Trophoblast cell (in vitro differentiated cells and primary cell): ENCODE measurements at regions not wholly inside any gene's neighbourhood (a gene's known extent, or its start where the extent isn't known, plus 50 kb on each side); places are given as distances from the start of the nearest gene placed in this dataset.
A peak's percentile ranks its signal among the peaks of the same experiment; 100 is the strongest.
"Not testable (repeated sequence)": the region's sequence is repeated elsewhere in the genome, so short reads cannot be mapped to it uniquely, and the experiment has no call there.

Experiments
- DNase-seq, 2 donors: peaks; one replicate each; pipeline ENCODE4 v3.0.0-alpha.2; 2016
- H2AFZ ChIP-seq: 2 replicates; pipeline ENCODE4 v1.6.1; 2013; ENCODE audit warnings: low read length, moderate library complexity, mild to moderate bottlenecking; ENCODE audit not compliant: insufficient read depth, poor library complexity
- H2AK5ac ChIP-seq: 2 replicates; pipeline ENCODE4 v1.6.1; 2013; ENCODE audit warnings: mild to moderate bottlenecking, low read length
- H2BK120ac ChIP-seq: 2 replicates; pipeline ENCODE4 v1.6.1; 2013; ENCODE audit warnings: low read length, mild to moderate bottlenecking, moderate library complexity; ENCODE audit not compliant: insufficient read depth, poor library complexity
- H2BK12ac ChIP-seq: 2 replicates; pipeline ENCODE4 v1.6.1; 2013; ENCODE audit warnings: mild to moderate bottlenecking, low read length, moderate library complexity
- H2BK5ac ChIP-seq: 2 replicates; pipeline ENCODE4 v1.6.1; 2013; ENCODE audit warnings: low read length, low read depth, moderate library complexity, mild to moderate bottlenecking; ENCODE audit not compliant: poor library complexity
- H3K14ac ChIP-seq: 2 replicates; pipeline ENCODE4 v1.6.1; 2013; ENCODE audit warnings: mild to moderate bottlenecking, low read length
- H3K18ac ChIP-seq: 2 replicates; pipeline ENCODE4 v1.6.1; 2013; ENCODE audit warnings: mild to moderate bottlenecking, low read length
- H3K23ac ChIP-seq: 2 replicates; pipeline ENCODE4 v1.6.1; 2013; ENCODE audit warnings: low read length
- H3K27ac ChIP-seq: 2 replicates; pipeline ENCODE4 v1.5.1; 2013; ENCODE audit warnings: low read depth, mild to moderate bottlenecking, inconsistent platforms, low read length, moderate library complexity
- H3K27me3 ChIP-seq: 2 replicates; pipeline ENCODE4 v1.6.1; 2013; ENCODE audit warnings: inconsistent platforms, mild to moderate bottlenecking, low read length, moderate library complexity; ENCODE audit not compliant: insufficient read depth
- H3K36me3 ChIP-seq, 2 experiments: 1 replicate in 1 of 2; 2 replicates in 1 of 2; pipeline ENCODE4 v1.6.1; 2013; ENCODE audit warnings: low read length in 2 of 2, mild to moderate bottlenecking in 2 of 2, moderate library complexity in 1 of 2; ENCODE audit not compliant: insufficient read depth in 2 of 2, control insufficient read depth in 1 of 2
- H3K4ac ChIP-seq: 2 replicates; pipeline ENCODE4 v1.6.1; 2013; ENCODE audit warnings: low read depth, mild to moderate bottlenecking, low read length, moderate library complexity
- H3K4me1 ChIP-seq, 2 experiments: 1 replicate in 1 of 2; 2 replicates in 1 of 2; pipeline ENCODE4 v1.6.1; 2013; ENCODE audit warnings: low read length in 2 of 2, mild to moderate bottlenecking in 2 of 2, moderate library complexity in 1 of 2; ENCODE audit not compliant: insufficient read depth in 2 of 2, control insufficient read depth in 1 of 2
- H3K4me2 ChIP-seq: 2 replicates; pipeline ENCODE4 v1.6.1; 2013; ENCODE audit warnings: inconsistent platforms, mild to moderate bottlenecking, low read length, moderate library complexity
- H3K4me3 ChIP-seq: 2 replicates; pipeline ENCODE4 v1.5.1; 2013; ENCODE audit warnings: mild to moderate bottlenecking, low read depth, low read length, inconsistent platforms
- H3K79me1 ChIP-seq: one replicate; pipeline ENCODE4 v1.6.1; 2013; ENCODE audit warnings: low read length
- H3K79me2 ChIP-seq: 2 replicates; pipeline ENCODE4 v1.6.1; 2013; ENCODE audit warnings: low read length, mild to moderate bottlenecking; ENCODE audit not compliant: control insufficient read depth, insufficient read depth, poor library complexity
- H3K9ac ChIP-seq: 2 replicates; pipeline ENCODE4 v1.6.1; 2013; ENCODE audit warnings: mild to moderate bottlenecking, low read length
- H3K9me3 ChIP-seq: 2 replicates; pipeline ENCODE4 v1.6.1; 2013; ENCODE audit warnings: low read depth, mild to moderate bottlenecking, control low read depth, inconsistent platforms, low read length; ENCODE audit not compliant: insufficient read depth
- H4K12ac ChIP-seq: 2 replicates; pipeline ENCODE4 v1.6.1; 2013; ENCODE audit warnings: low read depth, mild to moderate bottlenecking, low read length, moderate library complexity
- H4K8ac ChIP-seq: 2 replicates; pipeline ENCODE4 v1.6.1; 2013; ENCODE audit warnings: low read depth, mild to moderate bottlenecking, low read length, moderate library complexity
- H4K91ac ChIP-seq: one replicate; pipeline ENCODE4 v1.6.1; 2013; ENCODE audit warnings: low read depth, mild to moderate bottlenecking, low read length, moderate library complexity
- WGBS: extraction: QIAGEN DNeasy Blood & Tissue Kit; methylation state at CpG from one replicate; pipeline ENCODE4 v1.1.7; 2013; ENCODE audit warnings: missing lambda C conversion rate; ENCODE audit not compliant: insufficient read length, insufficient coverage; ENCODE audit errors: extremely low coverage; 5-methylcytosine and 5-hydroxymethylcytosine counted together

DNA sequence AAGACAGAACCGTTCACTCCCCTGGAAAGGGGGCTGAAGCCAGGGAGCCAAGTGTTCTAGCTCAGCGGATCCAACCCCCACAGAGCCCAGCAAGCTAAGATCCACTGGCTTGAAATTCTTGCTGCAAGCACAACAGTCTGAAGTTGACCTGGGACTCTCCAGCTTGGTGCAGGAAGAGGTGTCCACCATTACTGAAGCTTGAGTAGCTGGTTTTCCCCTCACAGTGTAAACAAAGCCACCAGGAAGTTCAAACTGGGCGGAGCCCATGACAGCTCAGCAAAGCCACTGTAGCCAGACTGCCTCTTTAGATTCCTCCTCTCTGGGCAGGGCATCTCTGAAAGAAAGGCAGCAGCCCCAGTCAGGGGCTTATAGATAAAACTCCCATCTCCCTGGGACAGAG lies 132.8 kb upstream of the SPRED1 start:
- H2AFZ ChIP-seq, H4K91ac ChIP-seq, H3K9me3 ChIP-seq, H3K79me2 ChIP-seq, H3K27me3 ChIP-seq, H2BK12ac ChIP-seq, H3K27ac ChIP-seq, H4K12ac ChIP-seq, H2BK120ac ChIP-seq, H2BK5ac ChIP-seq, H3K4ac ChIP-seq, H2AK5ac ChIP-seq, H3K9ac ChIP-seq, H3K14ac ChIP-seq, H3K4me1 ChIP-seq, H4K8ac ChIP-seq, H3K23ac ChIP-seq, H3K4me3 ChIP-seq, H3K79me1 ChIP-seq, H3K36me3 ChIP-seq, DNase-seq, H3K18ac ChIP-seq, H3K4me2 ChIP-seq: not testable (repeated sequence)
- WGBS: no CpG with 5 or more reads among the region's 3 CpGs

DNA sequence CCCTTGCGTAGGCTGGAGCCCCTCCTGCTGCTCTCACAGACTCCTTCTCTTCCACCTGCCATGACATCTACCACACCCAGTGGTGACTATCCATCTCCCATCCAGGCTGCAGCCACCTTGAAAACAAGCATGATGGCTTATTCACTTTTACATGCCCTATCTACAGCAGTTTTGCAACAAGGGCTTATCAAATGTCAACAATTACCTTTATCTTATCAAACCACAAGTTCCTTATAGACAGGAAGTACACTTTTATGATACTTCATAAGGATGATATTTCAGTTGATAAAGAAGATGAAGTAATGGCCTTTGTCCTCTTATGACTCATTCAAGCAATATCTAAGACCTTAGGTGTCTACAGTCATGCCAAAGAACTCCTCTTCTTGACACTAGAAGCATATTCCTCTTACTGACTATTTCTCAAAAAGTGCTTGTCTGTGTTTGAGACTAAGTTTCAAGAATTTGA lies 125.3 kb upstream of the SPRED1 start:
- no peak overlapping the region for H4K12ac ChIP-seq
- H2BK120ac ChIP-seq: no peak overlapping the region
- no peak overlapping the region for H2AFZ ChIP-seq
- no peak overlapping the region for H4K8ac ChIP-seq
- no peaks in the 10 kb centered on the region for H3K4me1 ChIP-seq
- H3K4ac ChIP-seq: no peak overlapping the region
- no peak overlapping the region for H3K4me3 ChIP-seq
- no peaks in the 10 kb centered on the region for H3K36me3 ChIP-seq
- no peak overlapping the region for H3K9ac ChIP-seq
- H3K4me2 ChIP-seq: no peak overlapping the region
- no peaks in the 10 kb centered on the region for H3K79me1 ChIP-seq
- H3K27ac ChIP-seq: no peak overlapping the region
- no peak overlapping the region for H2BK5ac ChIP-seq
- H3K27me3 ChIP-seq: no peaks in the 10 kb centered on the region
- H3K79me2 ChIP-seq: no peaks in the 10 kb centered on the region
- H4K91ac ChIP-seq: no peak overlapping the region
- H2BK12ac ChIP-seq: no peak overlapping the region
- peak in 1 of 2 donors; percentile 58 for DNase-seq
- no peak overlapping the region for H3K14ac ChIP-seq
- WGBS: no CpG with 5 or more reads among the region's 1 CpG
- no peaks in the 10 kb centered on the region for H3K9me3 ChIP-seq
- H3K18ac ChIP-seq: no peak overlapping the region
- no peak overlapping the region for H3K23ac ChIP-seq
- no peak overlapping the region for H2AK5ac ChIP-seq

- no peak overlapping the region for H2BK5ac ChIP-seq
Measured at GRCh38 chr15:38128341-38128781, 124.3 kb upstream of the SPRED1 start.

DNA sequence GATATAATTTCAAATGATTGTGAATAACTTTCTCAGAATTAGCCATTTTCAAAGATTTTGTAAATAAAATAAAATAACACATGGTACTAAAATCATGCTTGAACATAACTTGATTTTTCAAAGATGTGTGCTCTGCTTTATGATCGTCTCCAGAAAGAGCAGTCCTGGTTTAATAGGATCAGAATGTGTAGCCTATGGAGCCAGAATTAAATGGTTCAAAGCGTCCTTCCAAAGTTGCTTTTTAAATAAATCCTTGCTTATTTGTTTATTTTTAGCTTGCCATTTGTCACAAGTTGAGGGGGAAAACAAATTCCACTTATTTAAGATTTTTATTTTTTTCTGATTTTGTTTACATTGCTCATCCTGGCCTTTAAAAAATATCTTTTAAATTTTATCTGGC lies 123.7 kb upstream of the SPRED1 start:
- H3K9me3 ChIP-seq: no peaks in the 10 kb centered on the region

More at GRCh38 chr15:38128341-38128781, 124.3 kb upstream of the SPRED1 start:
- Histone ChIP-seq H4K12ac (no peak overlapping the region), H3K4me3 (no peak overlapping the region), H3K9ac (no peak overlapping the region), H3K27ac (no peak overlapping the region), H2BK120ac (no peak overlapping the region), H3K27me3 (no peaks in the 10 kb centered on the region), H3K4ac (no peak overlapping the region), H2AK5ac (no peak overlapping the region), H3K23ac (no peak overlapping the region), H2BK12ac (no peak overlapping the region), H3K14ac (no peak overlapping the region), H3K9me3 (no peaks in the 10 kb centered on the region), H3K4me1 (no peaks in the 10 kb centered on the region), H2AFZ (no peak overlapping the region), H3K79me1 (no peaks in the 10 kb centered on the region), H4K91ac (no peak overlapping the region), H3K18ac (no peak overlapping the region), H3K4me2 (no peak overlapping the region), H3K79me2 (no peaks in the 10 kb centered on the region), H4K8ac (no peak overlapping the region), H3K36me3 (no peaks in the 10 kb centered on the region)
- peak in 1 of 2 donors; percentile 19 for DNase-seq
- no CpG with 5 or more reads among the region's 3 CpGs for WGBS

More for the DNA sequence above, 123.7 kb upstream of the SPRED1 start:
- no peak overlapping the region for H3K18ac ChIP-seq
- no peaks in the 10 kb centered on the region for H3K36me3 ChIP-seq
- no peak overlapping the region for H3K14ac ChIP-seq
- H2BK12ac ChIP-seq: no peak overlapping the region
- no peaks in the 10 kb centered on the region for H3K79me2 ChIP-seq
- no peak overlapping the region for H4K91ac ChIP-seq
- H2AFZ ChIP-seq: no peak overlapping the region
- H3K4me1 ChIP-seq: no peaks in the 10 kb centered on the region
- no peak overlapping the region for H3K4ac ChIP-seq
- H4K12ac ChIP-seq: no peak overlapping the region
- no peak overlapping the region for H2AK5ac ChIP-seq
- H3K4me3 ChIP-seq: no peak overlapping the region
- H3K27ac ChIP-seq: no peak overlapping the region
- no peaks in the 10 kb centered on the region for H3K79me1 ChIP-seq
- no peak overlapping the region for H3K4me2 ChIP-seq
- no peak overlapping the region for H2BK120ac ChIP-seq
- no CpG with 5 or more reads among the region's 2 CpGs for WGBS
- no peak overlapping the region for H4K8ac ChIP-seq
- H3K27me3 ChIP-seq: no peaks in the 10 kb centered on the region
- H3K9ac ChIP-seq: no peak overlapping the region
- H2BK5ac ChIP-seq: no peak overlapping the region
- no peak for DNase-seq
- H3K23ac ChIP-seq: no peak overlapping the region
